Liver (tissue), 3 donors: ENCODE measurements at regions not wholly inside any gene's neighbourhood (a gene's known extent, or its start where the extent isn't known, plus 50 kb on each side); places are given as distances from the start of the nearest gene placed in this dataset.

Experiments used
- CTCF ChIP-seq: fragments of 150-350 bp; IDR thresholded peaks from 2 replicates; pipeline ENCODE4 v1.5.1; 2017; ENCODE audit warnings: improper control_type of control experiment, low read depth, low read length; ENCODE audit not compliant: missing input control
- GABPA ChIP-seq, 2 donors: IDR thresholded peaks in 1 of 2; conservative IDR thresholded peaks in 1 of 2; 2 replicates each; pipeline ENCODE4 v1.6.1; 2016; ENCODE audit warnings: antibody characterized with exemption in 2 of 2, mild to moderate bottlenecking in 1 of 2, moderate library complexity in 1 of 2
- JUND ChIP-seq, 2 donors: IDR thresholded peaks; 2 replicates each; pipeline ENCODE4 v1.6.1; 2016; ENCODE audit warnings: antibody characterized with exemption in 2 of 2
- TF ChIP-seq, protein P1 (sequence below): IDR thresholded peaks from 2 replicates; pipeline ENCODE4 v1.6.1; 2016; ENCODE audit warnings: antibody characterized with exemption
- donor health status: healthy.
- donor health status: healthy.

- no peak for TF ChIP-seq CTCF
- TF ChIP-seq, protein P1, sequence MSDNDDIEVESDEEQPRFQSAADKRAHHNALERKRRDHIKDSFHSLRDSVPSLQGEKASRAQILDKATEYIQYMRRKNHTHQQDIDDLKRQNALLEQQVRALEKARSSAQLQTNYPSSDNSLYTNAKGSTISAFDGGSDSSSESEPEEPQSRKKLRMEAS, result no peak
- no peak for TF ChIP-seq GABPA (IDR thresholded peaks at IDR 0.05 in 1 of 2, conservative IDR thresholded peaks at IDR 0.05 in 1 of 2)
- no peak for TF ChIP-seq JUND (IDR thresholded peaks at IDR 0.05)
Observed at GRCh38 chr9:38507587-38507986, 83.3 kb upstream of the IGFBPL1 start.
